ENCODE measurements at regions not wholly inside any gene's neighbourhood (a gene's known extent, or its start where the extent isn't known, plus 50 kb on each side); places are given as distances from the start of the nearest gene placed in this dataset.

DNA sequence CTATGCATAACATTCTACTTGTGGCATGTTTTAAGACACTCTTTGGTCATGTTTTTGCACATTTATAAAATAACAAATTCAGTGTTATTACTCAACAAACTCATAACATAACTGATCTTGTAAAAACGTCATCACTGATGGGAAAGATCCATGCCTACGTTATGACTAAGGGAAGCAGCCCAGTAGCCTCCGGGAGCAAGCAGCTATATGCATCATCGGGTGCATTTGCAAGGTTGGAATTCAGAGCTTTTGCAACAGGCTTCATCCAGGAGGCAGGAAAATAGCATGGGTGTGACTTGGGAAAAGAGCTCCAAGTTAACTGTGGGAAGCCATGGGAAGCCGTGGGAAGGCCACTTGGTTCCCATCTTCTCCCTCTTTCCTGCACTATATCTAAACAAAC, 271.6 kb upstream of the SGK1 start:
- intact Hi-C loops (cut with DNase I) = no loop called here
- no peaks in the 10 kb centered on the region for H3K36me3 ChIP-seq
- 40 to 51% methylated on average over 5 of the region's 5 CpGs for WGBS, 2 donors
- no peaks in the 10 kb centered on the region for H3K27me3 ChIP-seq
- no peak for DNase-seq
- peaks cover 0 to 16% (median 11%) of the 10 kb centered on the region in 3 donors for H3K4me1 ChIP-seq
- TF ChIP-seq POLR2A (IDR thresholded peaks at IDR 0.05) = no peak
- TF ChIP-seq, protein P1, sequence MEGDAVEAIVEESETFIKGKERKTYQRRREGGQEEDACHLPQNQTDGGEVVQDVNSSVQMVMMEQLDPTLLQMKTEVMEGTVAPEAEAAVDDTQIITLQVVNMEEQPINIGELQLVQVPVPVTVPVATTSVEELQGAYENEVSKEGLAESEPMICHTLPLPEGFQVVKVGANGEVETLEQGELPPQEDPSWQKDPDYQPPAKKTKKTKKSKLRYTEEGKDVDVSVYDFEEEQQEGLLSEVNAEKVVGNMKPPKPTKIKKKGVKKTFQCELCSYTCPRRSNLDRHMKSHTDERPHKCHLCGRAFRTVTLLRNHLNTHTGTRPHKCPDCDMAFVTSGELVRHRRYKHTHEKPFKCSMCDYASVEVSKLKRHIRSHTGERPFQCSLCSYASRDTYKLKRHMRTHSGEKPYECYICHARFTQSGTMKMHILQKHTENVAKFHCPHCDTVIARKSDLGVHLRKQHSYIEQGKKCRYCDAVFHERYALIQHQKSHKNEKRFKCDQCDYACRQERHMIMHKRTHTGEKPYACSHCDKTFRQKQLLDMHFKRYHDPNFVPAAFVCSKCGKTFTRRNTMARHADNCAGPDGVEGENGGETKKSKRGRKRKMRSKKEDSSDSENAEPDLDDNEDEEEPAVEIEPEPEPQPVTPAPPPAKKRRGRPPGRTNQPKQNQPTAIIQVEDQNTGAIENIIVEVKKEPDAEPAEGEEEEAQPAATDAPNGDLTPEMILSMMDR (IDR thresholded peaks at IDR 0.05) = no peak
- H3K4me3 ChIP-seq = no peak overlapping the region
- H3K27ac ChIP-seq = no peak overlapping the region
- H3K9me3 ChIP-seq = no peaks in the 10 kb centered on the region

DNA sequence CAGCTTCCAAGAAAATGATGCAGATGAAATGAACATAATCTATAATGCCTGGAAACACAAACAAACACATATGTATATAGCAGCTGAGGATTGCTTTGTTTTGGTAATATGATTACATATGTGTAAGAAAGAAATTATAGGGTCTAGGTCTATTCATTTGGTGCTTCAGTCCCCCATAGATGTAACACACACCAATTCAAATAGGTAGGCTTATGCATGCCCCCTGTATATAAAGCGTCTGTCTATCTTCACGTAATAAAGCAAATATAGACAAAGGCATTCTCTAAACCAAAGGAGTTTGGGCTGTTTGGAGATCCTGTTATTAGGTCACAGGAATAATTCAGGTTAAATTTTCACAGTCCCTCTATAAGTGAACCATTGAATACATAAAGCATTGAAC, 270.4 kb upstream of the SGK1 start:
- Histone ChIP-seq H3K4me1 (peaks cover 0 to 6% (median 5%) of the 10 kb centered on the region in 3 donors), H3K36me3 (no peaks in the 10 kb centered on the region), H3K27ac (no peak overlapping the region), H3K4me3 (no peak overlapping the region), H3K27me3 (no peaks in the 10 kb centered on the region), H3K9me3 (no peaks in the 10 kb centered on the region)
- WGBS, 2 donors = 92 to 100% methylated on average over 2 of the region's 2 CpGs
- TF ChIP-seq, protein P1 (IDR thresholded peaks at IDR 0.05) = no peak
- no peak for TF ChIP-seq POLR2A (IDR thresholded peaks at IDR 0.05)
- no peak for DNase-seq
- intact Hi-C loops (cut with DNase I) = no loop called here

DNA sequence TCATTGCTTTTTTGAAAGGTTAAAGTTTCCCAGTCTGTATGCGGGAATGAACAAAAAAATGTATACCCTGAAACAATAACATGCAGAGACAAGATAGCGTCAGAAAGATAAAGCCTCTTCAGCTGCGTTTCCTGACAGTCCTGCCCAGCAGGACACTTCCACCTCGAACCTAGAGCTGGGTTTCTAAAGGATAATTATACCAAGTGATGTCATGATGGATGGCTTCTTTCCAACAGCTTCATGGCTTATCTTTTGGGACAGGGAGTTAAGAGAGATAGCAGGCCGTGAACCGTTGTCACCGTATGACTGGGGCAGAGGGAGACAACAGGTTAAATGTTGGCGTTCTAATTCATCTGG, 267.6 kb upstream of the SGK1 start:
- Histone ChIP-seq H3K9me3 (no peaks in the 10 kb centered on the region), H3K27ac (no peak overlapping the region), H3K4me3 (no peak overlapping the region), H3K27me3 (no peaks in the 10 kb centered on the region), H3K36me3 (no peaks in the 10 kb centered on the region), H3K4me1 (no peaks in the 10 kb centered on the region)
- 65 to 83% methylated on average over 8 of the region's 8 CpGs for WGBS, 2 donors
- DNase-seq = no peak
- intact Hi-C loops (cut with DNase I) = no loop called here
- no peak for TF ChIP-seq POLR2A (IDR thresholded peaks at IDR 0.05)
- TF ChIP-seq, protein P1 (IDR thresholded peaks at IDR 0.05) = no peak

DNA sequence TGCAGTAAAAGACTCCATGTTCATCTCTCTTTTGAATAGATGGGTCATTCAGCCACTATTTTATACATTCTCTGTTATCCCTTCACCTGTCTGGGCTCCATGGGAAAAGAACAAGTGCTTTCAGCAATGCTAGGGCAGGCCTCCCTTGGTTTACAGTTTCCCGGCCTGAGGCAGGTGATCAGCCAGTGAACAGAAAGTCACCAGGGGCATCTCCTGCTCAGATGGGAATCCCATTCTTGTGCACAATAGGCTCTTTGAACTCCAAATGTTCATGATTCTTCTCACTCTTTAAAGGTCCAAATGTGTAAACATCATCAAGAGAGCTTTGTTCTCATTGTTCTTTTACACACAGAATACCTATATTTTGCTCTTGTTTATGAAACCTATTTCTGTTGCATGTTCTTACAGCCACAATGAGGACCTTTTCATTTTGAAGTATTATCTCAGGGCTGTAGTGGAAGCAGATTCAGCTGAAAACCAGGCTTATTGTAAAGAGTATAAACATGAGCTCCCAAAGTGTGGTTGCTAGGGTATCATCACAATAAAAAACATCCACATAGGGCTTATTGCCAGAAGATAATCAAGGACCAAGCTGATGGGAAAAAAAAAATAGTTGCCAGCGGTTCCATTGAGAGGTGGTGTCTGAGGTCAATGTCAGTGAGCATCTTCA, 267.1 kb upstream of the SGK1 start:
- intact Hi-C loops (cut with DNase I) = no loop called here
- DNase-seq = no peak
- no peak overlapping the region for H3K27ac ChIP-seq
- H3K4me1 ChIP-seq = no peaks in the 10 kb centered on the region
- no peaks in the 10 kb centered on the region for H3K36me3 ChIP-seq
- no peaks in the 10 kb centered on the region for H3K27me3 ChIP-seq
- WGBS, 2 donors = 84 to 85% methylated on average over 2 of the region's 2 CpGs
- no peak overlapping the region for H3K4me3 ChIP-seq
- no peaks in the 10 kb centered on the region for H3K9me3 ChIP-seq
- TF ChIP-seq, protein P1 (IDR thresholded peaks at IDR 0.05) = no peak
- TF ChIP-seq POLR2A (IDR thresholded peaks at IDR 0.05) = no peak

DNA sequence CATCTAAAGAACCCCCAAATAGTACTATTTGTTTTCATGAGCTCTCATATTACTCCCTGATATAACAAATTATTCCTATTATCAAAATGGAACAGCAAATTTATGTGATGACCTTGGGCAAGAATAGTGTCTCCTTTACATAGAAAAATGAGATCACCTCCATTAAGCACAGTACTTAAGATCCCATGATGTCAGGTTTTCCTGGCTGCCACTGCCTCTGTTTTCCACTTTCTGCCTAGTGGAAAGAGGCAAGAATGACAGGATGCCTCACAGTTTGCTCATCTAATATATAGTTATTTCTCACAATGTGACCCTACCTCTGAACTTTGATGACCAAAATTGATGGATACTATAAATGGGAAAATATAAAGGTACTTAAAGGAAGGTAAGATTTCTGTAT, 260.1 kb upstream of the SGK1 start:
- TF ChIP-seq, protein P1 (IDR thresholded peaks at IDR 0.05) = peak in 3 of 6 experiments; percentile 6 to 34 (median 20)
- no peak for TF ChIP-seq POLR2A (IDR thresholded peaks at IDR 0.05)
- H3K4me1 ChIP-seq = no peaks in the 10 kb centered on the region
- no peaks in the 10 kb centered on the region for H3K36me3 ChIP-seq
- H3K9me3 ChIP-seq = no peaks in the 10 kb centered on the region
- DNase-seq = no peak
- intact Hi-C loops (cut with DNase I) = no loop called here
- no peak overlapping the region for H3K4me3 ChIP-seq
- no peak overlapping the region for H3K27ac ChIP-seq
- H3K27me3 ChIP-seq = no peaks in the 10 kb centered on the region
